ENCODE measurements at regions not wholly inside any gene's neighbourhood (a gene's known extent, or its start where the extent isn't known, plus 50 kb on each side); places are given as distances from the start of the nearest gene placed in this dataset.

GRCh38 chr7:12456506-12456905 is 52.8 kb upstream of the VWDE start:
- intact Hi-C loops (cut with micrococcal nuclease), result no loop called here

- intact Hi-C loops (cut with micrococcal nuclease), result loop anchor here (1.0 kb wide), 2 partner anchors 32 to 38 kb away; no protein-coding TSS in a partner anchor
Observed at GRCh38 chr7:12458520-12459131, 55.0 kb upstream of the VWDE start.

GRCh38 chr7:12467837-12468236 is 64.2 kb upstream of the VWDE start:
- intact Hi-C loops (cut with micrococcal nuclease), result no loop called here

GRCh38 chr7:12469568-12469967 is 65.9 kb upstream of the VWDE start:
- intact Hi-C loops (cut with micrococcal nuclease), result no loop called here

GRCh38 chr7:12470930-12471329 is 67.3 kb upstream of the VWDE start:
- intact Hi-C loops (cut with micrococcal nuclease), result no loop called here

- intact Hi-C loops (cut with micrococcal nuclease), result no loop called here
Observed at GRCh38 chr7:12474035-12474434, 70.4 kb upstream of the VWDE start.

- intact Hi-C loops (cut with micrococcal nuclease), result no loop called here
Observed at GRCh38 chr7:12475362-12476063, 71.8 kb upstream of the VWDE start.

- intact Hi-C loops (cut with micrococcal nuclease), result no loop called here
Observed at GRCh38 chr7:12477620-12478019, 74.0 kb upstream of the VWDE start.

- intact Hi-C loops (cut with micrococcal nuclease), result no loop called here
Observed at GRCh38 chr7:12481722-12482121, 78.1 kb upstream of the VWDE start.

GRCh38 chr7:12485845-12486244 is 82.2 kb upstream of the VWDE start:
- intact Hi-C loops (cut with micrococcal nuclease), result no loop called here

GRCh38 chr7:12488341-12488740 is 82.2 kb upstream of the SCIN start:
- intact Hi-C loops (cut with micrococcal nuclease), result no loop called here

- intact Hi-C loops (cut with micrococcal nuclease), result loop anchor here (1.0 to 2.0 kb wide), 4 partner anchors 32 to 423 kb away; no protein-coding TSS in a partner anchor
Observed at GRCh38 chr7:12490107-12490688, 80.3 kb upstream of the SCIN start.

- intact Hi-C loops (cut with micrococcal nuclease), result loop anchor here (1.0 to 2.0 kb wide), 4 partner anchors 33 to 424 kb away; no protein-coding TSS in a partner anchor
Observed at GRCh38 chr7:12490940-12491339, 79.6 kb upstream of the SCIN start.

GRCh38 chr7:12491526-12491925 is 79.0 kb upstream of the SCIN start:
- intact Hi-C loops (cut with micrococcal nuclease), result loop anchor here (2.0 kb wide), 1 partner anchor 57 kb away; no protein-coding TSS in a partner anchor

GRCh38 chr7:12493407-12493806 is 77.1 kb upstream of the SCIN start:
- intact Hi-C loops (cut with micrococcal nuclease), result no loop called here

- intact Hi-C loops (cut with micrococcal nuclease), result no loop called here
Observed at GRCh38 chr7:12493863-12494686, 76.4 kb upstream of the SCIN start.

- intact Hi-C loops (cut with micrococcal nuclease), result no loop called here
Observed at GRCh38 chr7:12494687-12495024, 75.9 kb upstream of the SCIN start.

GRCh38 chr7:12496901-12497674 is 73.4 kb upstream of the SCIN start:
- intact Hi-C loops (cut with micrococcal nuclease), result loop anchor here (1.0 kb wide), 3 partner anchors 39 to 1070 kb away; no protein-coding TSS in a partner anchor

GRCh38 chr7:12504149-12504548 is 66.4 kb upstream of the SCIN start:
- intact Hi-C loops (cut with micrococcal nuclease), result no loop called here

- intact Hi-C loops (cut with micrococcal nuclease), result no loop called here
Observed at GRCh38 chr7:12508005-12508404, 62.5 kb upstream of the SCIN start.

GRCh38 chr7:12508554-12508953 is 62.0 kb upstream of the SCIN start:
- intact Hi-C loops (cut with micrococcal nuclease), result no loop called here

Measured in T-helper 1 cell treated with Interleukin-12 subunit alpha and Interleukin-12 subunit beta and Interleukin-4 antibody, amounts not matched to agents 30 ng/mL and 1 ng/mL, for 36 hours (primary cell).